MM.1S (cell line): ENCODE measurements at regions not wholly inside any gene's neighbourhood (a gene's known extent, or its start where the extent isn't known, plus 50 kb on each side); places are given as distances from the start of the nearest gene placed in this dataset.

Source experiments
- DNase-seq: peaks from one replicate; pipeline ENCODE4 v3.0.0-alpha.2; 2015
- H2AFZ ChIP-seq: fragments of 300-600 bp; sonication (generic); 2 replicates; pipeline ENCODE4 v1.6.0; 2016; ENCODE audit warnings: antibody characterized with exemption, low read length
- H3F3A ChIP-seq: fragments of 300-600 bp; sonication (generic); 2 replicates; pipeline ENCODE4 v1.6.1; 2016; ENCODE audit warnings: mild to moderate bottlenecking, antibody characterized with exemption, low read length, moderate library complexity, mixed read lengths; ENCODE audit not compliant: insufficient read depth
- H3K27ac ChIP-seq: fragments of 300-600 bp; sonication (generic); 2 replicates; pipeline ENCODE4 v1.5.1; 2016; ENCODE audit warnings: mild to moderate bottlenecking, low read length
- H3K27me3 ChIP-seq: fragments of 300-600 bp; sonication (generic); replicated peaks from 2 replicates; pipeline ENCODE4 v1.6.0; 2016; ENCODE audit warnings: low read length; ENCODE audit not compliant: insufficient read depth
- H3K36me3 ChIP-seq: fragments of 300-600 bp; sonication (generic); replicated peaks from 2 replicates; pipeline ENCODE4 v1.6.1; 2016; ENCODE audit warnings: mild to moderate bottlenecking, low read length, mixed read lengths; ENCODE audit not compliant: insufficient read depth
- H3K4me1 ChIP-seq: fragments of 300-600 bp; sonication (generic); 2 replicates; pipeline ENCODE4 v1.6.1; 2016; ENCODE audit warnings: low read length, mixed read lengths
- H3K4me2 ChIP-seq: fragments of 300-600 bp; sonication (generic); 2 replicates; pipeline ENCODE4 v1.6.0; 2016; ENCODE audit warnings: low read depth, low read length
- H3K4me3 ChIP-seq: fragments of 300-600 bp; sonication (generic); 2 replicates; pipeline ENCODE4 v1.5.1; 2016; ENCODE audit warnings: low read length, mixed read lengths
- H3K79me2 ChIP-seq: fragments of 300-600 bp; sonication (generic); 2 replicates; pipeline ENCODE4 v1.6.1; 2016; ENCODE audit warnings: mixed run types, low read length, mixed read lengths
- H3K9ac ChIP-seq: fragments of 300-600 bp; sonication (generic); 2 replicates; pipeline ENCODE4 v1.6.1; 2016; ENCODE audit warnings: low read length, mixed read lengths
- H3K9me2 ChIP-seq: fragments of 300-600 bp; sonication (generic); replicated peaks from 2 replicates; pipeline ENCODE4 v1.6.1; 2016; ENCODE audit warnings: mild to moderate bottlenecking, low read length, mixed read lengths; ENCODE audit not compliant: insufficient read depth
- H3K9me3 ChIP-seq: fragments of 300-600 bp; sonication (generic); replicated peaks from 2 replicates; pipeline ENCODE4 v1.6.1; 2016; ENCODE audit warnings: mild to moderate bottlenecking, low read length, mixed read lengths; ENCODE audit not compliant: insufficient read depth
- H4K20me1 ChIP-seq: fragments of 300-600 bp; sonication (generic); 2 replicates; pipeline ENCODE4 v1.6.1; 2016; ENCODE audit warnings: mild to moderate bottlenecking, low read length, moderate library complexity, mixed read lengths; ENCODE audit not compliant: insufficient read depth
- EZH2 ChIP-seq: fragments of 300-600 bp; sonication (generic); optimal IDR thresholded peaks from 2 replicates; pipeline ENCODE3; 2017; ENCODE audit warnings: low read depth, mild to moderate bottlenecking, antibody characterized with exemption, low read length, mixed read lengths
- EZH2phosphoT487 ChIP-seq: fragments of 300-600 bp; sonication (generic); IDR thresholded peaks from 2 replicates; pipeline ENCODE4 v1.6.1; 2018; ENCODE audit warnings: antibody characterized with exemption, low read length
- TF ChIP-seq, protein P1 (sequence below): fragments of 300-600 bp; sonication (generic); IDR thresholded peaks from 2 replicates; pipeline ENCODE4 v1.5.1; 2016; ENCODE audit warnings: antibody characterized with exemption, low read length, mixed read lengths

DNA sequence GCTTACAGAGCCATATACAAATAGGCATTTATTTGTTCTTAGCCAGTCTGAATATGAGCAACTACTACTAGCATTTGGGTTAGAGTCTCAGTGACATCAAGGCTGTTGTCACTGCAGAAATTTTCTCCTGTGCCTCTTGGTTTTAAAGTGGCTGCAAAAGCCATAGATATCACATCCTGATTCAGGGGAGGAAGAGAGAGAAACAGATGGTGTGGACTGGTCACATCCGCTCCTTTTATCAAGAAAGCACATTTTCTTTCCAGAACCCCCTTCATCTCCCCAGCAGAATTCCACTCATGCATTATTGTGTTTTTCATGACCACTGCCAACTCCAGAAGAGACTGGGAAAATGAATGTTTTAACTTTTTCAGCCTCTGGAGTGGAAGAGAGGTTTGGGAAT, 69.8 kb downstream of the PTTG1 start:
- Histone ChIP-seq H2AFZ (no peak overlapping the region), H3F3A (peaks cover 11% of the 10 kb centered on the region)

DNA sequence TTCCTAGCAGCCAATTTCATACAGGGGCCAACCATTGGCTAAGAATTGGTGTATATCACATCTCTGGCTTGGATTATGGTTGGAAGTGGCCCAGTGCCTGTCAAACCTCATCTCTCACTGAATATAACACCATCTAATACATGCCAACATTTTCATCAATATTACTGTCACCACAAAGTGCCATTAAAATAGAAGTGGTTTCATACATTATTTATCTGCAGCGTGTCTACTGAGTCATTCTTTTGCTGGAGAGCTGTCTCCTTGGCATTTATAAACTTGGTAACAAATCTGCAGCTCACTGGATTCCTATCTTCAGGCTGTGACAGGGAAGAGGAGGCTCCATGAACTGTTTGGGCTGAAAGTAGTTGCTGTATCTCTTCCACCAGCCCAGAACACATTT, 70.9 kb downstream of the PTTG1 start:
- Histone ChIP-seq H3K79me2 (no peaks in the 10 kb centered on the region), H3K36me3 (no peaks in the 10 kb centered on the region), H3K27ac (no peak overlapping the region), H2AFZ (no peak overlapping the region), H3K4me3 (no peak overlapping the region), H3K9me3 (no peaks in the 10 kb centered on the region), H3K27me3 (no peaks in the 10 kb centered on the region), H4K20me1 (no peaks in the 10 kb centered on the region), H3K9me2 (no peaks in the 10 kb centered on the region), H3F3A (peaks cover 8% of the 10 kb centered on the region), H3K4me2 (no peak overlapping the region), H3K4me1 (0 out of 2 replicates have a peak, but pooled peaks cover 5% of the 10 kb centered on the region), H3K9ac (no peak overlapping the region)
- no peak for DNase-seq
- no peak for TF ChIP-seq EZH2
- TF ChIP-seq EZH2phosphoT487: no peak
- TF ChIP-seq, protein P1, sequence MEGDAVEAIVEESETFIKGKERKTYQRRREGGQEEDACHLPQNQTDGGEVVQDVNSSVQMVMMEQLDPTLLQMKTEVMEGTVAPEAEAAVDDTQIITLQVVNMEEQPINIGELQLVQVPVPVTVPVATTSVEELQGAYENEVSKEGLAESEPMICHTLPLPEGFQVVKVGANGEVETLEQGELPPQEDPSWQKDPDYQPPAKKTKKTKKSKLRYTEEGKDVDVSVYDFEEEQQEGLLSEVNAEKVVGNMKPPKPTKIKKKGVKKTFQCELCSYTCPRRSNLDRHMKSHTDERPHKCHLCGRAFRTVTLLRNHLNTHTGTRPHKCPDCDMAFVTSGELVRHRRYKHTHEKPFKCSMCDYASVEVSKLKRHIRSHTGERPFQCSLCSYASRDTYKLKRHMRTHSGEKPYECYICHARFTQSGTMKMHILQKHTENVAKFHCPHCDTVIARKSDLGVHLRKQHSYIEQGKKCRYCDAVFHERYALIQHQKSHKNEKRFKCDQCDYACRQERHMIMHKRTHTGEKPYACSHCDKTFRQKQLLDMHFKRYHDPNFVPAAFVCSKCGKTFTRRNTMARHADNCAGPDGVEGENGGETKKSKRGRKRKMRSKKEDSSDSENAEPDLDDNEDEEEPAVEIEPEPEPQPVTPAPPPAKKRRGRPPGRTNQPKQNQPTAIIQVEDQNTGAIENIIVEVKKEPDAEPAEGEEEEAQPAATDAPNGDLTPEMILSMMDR: no peak

More for the DNA sequence above, 69.8 kb downstream of the PTTG1 start:
- Histone ChIP-seq H3K27ac (no peak overlapping the region), H3K36me3 (no peaks in the 10 kb centered on the region; the same call in 1 of the 2 replicates), H3K9me3 (no peaks in the 10 kb centered on the region), H3K79me2 (peaks cover 4% of the 10 kb centered on the region), H4K20me1 (no peaks in the 10 kb centered on the region), H3K4me1 (0 out of 2 replicates have a peak, but pooled peaks cover 2% of the 10 kb centered on the region), H3K4me3 (no peak overlapping the region), H3K4me2 (no peak overlapping the region), H3K27me3 (no peaks in the 10 kb centered on the region), H3K9ac (no peak overlapping the region), H3K9me2 (no peaks in the 10 kb centered on the region)
- DNase-seq: no peak
- TF ChIP-seq EZH2phosphoT487: no peak
- TF ChIP-seq, protein P1: no peak
- TF ChIP-seq EZH2: no peak

DNA sequence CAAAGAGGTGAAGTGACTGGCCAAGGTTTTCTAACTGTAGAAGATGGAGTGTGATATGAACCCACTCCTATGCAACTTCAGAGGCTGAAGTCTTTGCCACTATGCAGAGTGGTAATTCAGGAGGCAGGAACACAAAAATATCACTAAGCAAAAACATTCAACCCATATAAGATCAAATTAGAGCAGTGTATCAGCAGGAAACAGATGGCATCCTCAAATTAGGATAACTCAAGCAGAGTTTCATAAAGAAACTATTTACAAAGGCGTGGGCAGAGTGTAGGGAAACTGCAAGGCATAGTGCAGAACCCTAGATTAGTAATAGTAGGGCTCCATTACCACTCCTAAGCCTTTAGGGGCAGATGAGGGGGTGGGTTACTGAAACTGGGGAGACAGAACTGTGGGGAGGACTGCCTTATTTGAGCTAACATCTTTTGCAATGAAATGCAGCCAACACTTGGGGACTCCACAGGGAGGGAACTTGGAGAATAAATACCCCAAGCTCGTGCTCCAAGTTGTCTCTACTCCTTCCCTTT, 72.2 kb downstream of the PTTG1 start:
- H2AFZ ChIP-seq: no peak overlapping the region
- no peak overlapping the region for H3K4me2 ChIP-seq
- H3F3A ChIP-seq: peaks cover 4% of the 10 kb centered on the region
- no peak for DNase-seq
- H3K4me1 ChIP-seq: 0 out of 2 replicates have a peak, but pooled peaks cover 5% of the 10 kb centered on the region
- H3K36me3 ChIP-seq: no peaks in the 10 kb centered on the region
- no peaks in the 10 kb centered on the region for H3K9me3 ChIP-seq
- H4K20me1 ChIP-seq: no peaks in the 10 kb centered on the region
- no peaks in the 10 kb centered on the region for H3K27me3 ChIP-seq
- no peak overlapping the region for H3K4me3 ChIP-seq
- no peak overlapping the region for H3K27ac ChIP-seq
- no peak overlapping the region for H3K9ac ChIP-seq
- H3K79me2 ChIP-seq: no peaks in the 10 kb centered on the region
- no peaks in the 10 kb centered on the region for H3K9me2 ChIP-seq
- TF ChIP-seq EZH2: no peak
- TF ChIP-seq, protein P1: no peak
- TF ChIP-seq EZH2phosphoT487: no peak
